HG03039 (cell line): ENCODE measurements at regions not wholly inside any gene's neighbourhood (a gene's known extent, or its start where the extent isn't known, plus 50 kb on each side); places are given as distances from the start of the nearest gene placed in this dataset.

Experiments used
- ATAC-seq: cut with Tn5 transposase; IDR thresholded peaks from one replicate; pipeline ENCODE4 v1.9.1; 2021; ENCODE audit warnings: mild to moderate bottlenecking, moderate library complexity; ENCODE audit not compliant: unreplicated experiment

GRCh38 chr9:105187781-105188180, 56.7 kb upstream of the SLC44A1 start:
- no peak for ATAC-seq

- ATAC-seq, result no peak
These were observed 55.7 kb upstream of the SLC44A1 start for GRCh38 chr9:105188746-105189145.

- ATAC-seq, result no peak
These were observed 52.8 kb upstream of the SLC44A1 start for GRCh38 chr9:105191508-105192121.

GRCh38 chr9:105193560-105193959, 50.9 kb upstream of the SLC44A1 start:
- no peak for ATAC-seq

GRCh38 chr9:105194234-105194633, 50.2 kb upstream of the SLC44A1 start:
- no peak for ATAC-seq
